Osteocyte (in vitro differentiated cells): ENCODE measurements at regions not wholly inside any gene's neighbourhood (a gene's known extent, or its start where the extent isn't known, plus 50 kb on each side); places are given as distances from the start of the nearest gene placed in this dataset.
"Not testable (repeated sequence)": the region's sequence is repeated elsewhere in the genome, so short reads cannot be mapped to it uniquely, and the experiment has no call there.

Experiments used
- DNase-seq: peaks from one replicate; pipeline ENCODE4 v3.0.0; 2021; ENCODE audit warnings: mixed read lengths; ENCODE audit not compliant: unreplicated experiment; ENCODE audit errors: extremely low spot score
- H3K27ac Mint-ChIP-seq: one replicate; pipeline ENCODE4 v1.8.0; 2021; ENCODE audit warnings: mild to moderate bottlenecking, mixed read lengths; ENCODE audit not compliant: unreplicated experiment
- H3K27me3 Mint-ChIP-seq: one replicate; pipeline ENCODE4 v1.8.0; 2021; ENCODE audit warnings: mixed read lengths; ENCODE audit not compliant: unreplicated experiment
- H3K36me3 Mint-ChIP-seq: one replicate; pipeline ENCODE4 v1.8.0; 2021; ENCODE audit warnings: mixed read lengths; ENCODE audit not compliant: unreplicated experiment
- H3K4me1 Mint-ChIP-seq: one replicate; pipeline ENCODE4 v1.8.0; 2021; ENCODE audit warnings: mixed read lengths; ENCODE audit not compliant: unreplicated experiment
- H3K4me3 Mint-ChIP-seq: one replicate; pipeline ENCODE4 v1.8.0; 2021; ENCODE audit warnings: mild to moderate bottlenecking, moderate library complexity, mixed read lengths; ENCODE audit not compliant: unreplicated experiment
- H3K9me3 Mint-ChIP-seq: one replicate; pipeline ENCODE4 v1.8.0; 2021; ENCODE audit warnings: mixed read lengths; ENCODE audit not compliant: unreplicated experiment
- CTCF ChIP-seq: fragments of 200-600 bp; sonication (generic); IDR thresholded peaks from 2 replicates; pipeline ENCODE4 v1.5.0; 2021; ENCODE audit warnings: antibody characterized with exemption, mild to moderate bottlenecking, moderate library complexity

GRCh38 chr6:117791012-117791411 is 115.7 kb downstream of the NUS1 start:
- H3K4me3 Mint-ChIP-seq, result no peak overlapping the region
- H3K4me1 Mint-ChIP-seq, result no peaks in the 10 kb centered on the region
- no peaks in the 10 kb centered on the region for H3K9me3 Mint-ChIP-seq
- DNase-seq, result no peak
- H3K27ac Mint-ChIP-seq, result no peak overlapping the region
- H3K27me3 Mint-ChIP-seq, result no peaks in the 10 kb centered on the region
- no peaks in the 10 kb centered on the region for H3K36me3 Mint-ChIP-seq
- no peak for TF ChIP-seq CTCF

- Mint-ChIP-seq H3K9me3 (no peaks in the 10 kb centered on the region), H3K4me1 (no peaks in the 10 kb centered on the region), H3K27me3 (no peaks in the 10 kb centered on the region), H3K4me3 (no peak overlapping the region), H3K27ac (no peak overlapping the region), H3K36me3 (no peaks in the 10 kb centered on the region)
- TF ChIP-seq CTCF, result no peak
- no peak for DNase-seq
These were observed 111.8 kb upstream of the SLC35F1 start for GRCh38 chr6:117795234-117795633.

- not testable (repeated sequence) for H3K27ac Mint-ChIP-seq, H3K9me3 Mint-ChIP-seq, DNase-seq, H3K27me3 Mint-ChIP-seq, H3K36me3 Mint-ChIP-seq, H3K4me1 Mint-ChIP-seq, H3K4me3 Mint-ChIP-seq
These were observed 108.2 kb upstream of the SLC35F1 start for GRCh38 chr6:117798819-117799218.

GRCh38 chr6:117810269-117810668 is 96.8 kb upstream of the SLC35F1 start:
- peaks cover 2% of the 10 kb centered on the region for H3K27me3 Mint-ChIP-seq
- no peak for TF ChIP-seq CTCF
- no peak for DNase-seq
- H3K4me1 Mint-ChIP-seq, result no peaks in the 10 kb centered on the region
- H3K27ac Mint-ChIP-seq, result no peak overlapping the region
- no peak overlapping the region for H3K4me3 Mint-ChIP-seq
- no peaks in the 10 kb centered on the region for H3K36me3 Mint-ChIP-seq
- H3K9me3 Mint-ChIP-seq, result peaks cover 6% of the 10 kb centered on the region

- H3K4me1 Mint-ChIP-seq, result no peaks in the 10 kb centered on the region
- peaks cover 9% of the 10 kb centered on the region for H3K9me3 Mint-ChIP-seq
- H3K4me3 Mint-ChIP-seq, result no peak overlapping the region
- no peaks in the 10 kb centered on the region for H3K27me3 Mint-ChIP-seq
- no peak for TF ChIP-seq CTCF
- no peak for DNase-seq
- H3K27ac Mint-ChIP-seq, result no peak overlapping the region
- no peaks in the 10 kb centered on the region for H3K36me3 Mint-ChIP-seq
These were observed 89.6 kb upstream of the SLC35F1 start for GRCh38 chr6:117817499-117817898.

- Mint-ChIP-seq H3K36me3 (no peaks in the 10 kb centered on the region), H3K4me3 (no peak overlapping the region), H3K27me3 (peaks cover under 1% of the 10 kb centered on the region), H3K4me1 (no peaks in the 10 kb centered on the region), H3K9me3 (peaks cover 9% of the 10 kb centered on the region), H3K27ac (no peak overlapping the region)
- no peak for TF ChIP-seq CTCF
- no peak for DNase-seq
These were observed 89.1 kb upstream of the SLC35F1 start for GRCh38 chr6:117817992-117818391.
